ENCODE measurements at regions not wholly inside any gene's neighbourhood (a gene's known extent, or its start where the extent isn't known, plus 50 kb on each side); places are given as distances from the start of the nearest gene placed in this dataset.
"Not testable (repeated sequence)": the region's sequence is repeated elsewhere in the genome, so short reads cannot be mapped to it uniquely, and the experiment has no call there.

DNA sequence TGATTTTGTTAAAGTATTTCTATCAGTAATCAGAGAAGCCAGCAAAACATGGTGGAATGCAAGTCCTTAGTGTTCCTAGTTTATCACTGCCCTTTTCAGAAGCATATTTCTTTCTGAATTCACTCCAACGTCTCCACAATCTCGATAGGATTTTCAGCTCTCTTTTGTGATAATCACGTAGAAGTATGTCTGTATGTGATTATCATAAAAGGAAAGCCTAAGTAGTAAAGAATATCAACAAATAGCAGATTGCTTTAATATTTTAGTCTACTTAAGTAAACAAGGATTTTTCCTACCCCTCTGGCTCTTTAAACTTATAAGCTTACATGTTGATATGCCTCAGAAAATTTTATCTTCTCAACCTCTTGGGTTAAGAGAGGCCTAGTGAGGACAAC is 147.4 kb upstream of the NUDT4 start:
- Histone ChIP-seq H3K4me1 (ENCODE audit: control insufficient read depth, insufficient read depth, low read length) (no peaks in the 10 kb centered on the region), H3K9me3 (ENCODE audit: control insufficient read depth, insufficient read depth, low read length) (no peaks in the 10 kb centered on the region), H3K27ac (ENCODE audit: low read length) (no peak overlapping the region), H3K27me3 (ENCODE audit: control insufficient read depth, insufficient read depth, low read length) (no peaks in the 10 kb centered on the region), H3K36me3 (ENCODE audit: control insufficient read depth, insufficient read depth, low read length) (no peaks in the 10 kb centered on the region), H3K4me3 (ENCODE audit: low read length) (no peak overlapping the region)
- no peak for DNase-seq (ENCODE audit: low read depth, low spot score)
- WGBS (ENCODE audit: insufficient coverage, insufficient read length): no CpG with 5 or more reads among the region's 3 CpGs

DNA sequence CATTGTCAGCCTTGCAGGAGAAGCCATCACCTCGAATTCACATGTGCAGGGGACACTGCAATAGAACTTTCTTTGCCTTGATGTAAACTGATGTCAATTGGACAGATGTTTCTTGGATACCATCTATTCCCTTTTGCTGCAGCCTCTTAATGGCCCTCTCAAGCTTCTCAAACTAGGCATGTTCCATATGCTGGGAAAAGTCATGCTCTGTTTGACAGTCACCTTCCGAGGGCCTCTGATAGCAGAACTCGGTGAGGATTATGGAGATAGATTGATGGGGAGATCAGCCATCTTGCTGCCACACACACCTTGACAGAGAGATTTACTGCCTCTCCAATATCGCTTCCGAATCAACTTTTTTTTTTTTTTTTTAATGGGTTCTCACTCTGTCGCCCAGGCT is 145.8 kb upstream of the NUDT4 start:
- Histone ChIP-seq H3K36me3 (ENCODE audit: control insufficient read depth, insufficient read depth, low read length) (no peaks in the 10 kb centered on the region), H3K4me1 (ENCODE audit: control insufficient read depth, insufficient read depth, low read length) (no peaks in the 10 kb centered on the region), H3K27me3 (ENCODE audit: control insufficient read depth, insufficient read depth, low read length) (no peaks in the 10 kb centered on the region), H3K4me3 (ENCODE audit: low read length) (no peak overlapping the region), H3K9me3 (ENCODE audit: control insufficient read depth, insufficient read depth, low read length) (no peaks in the 10 kb centered on the region), H3K27ac (ENCODE audit: low read length) (no peak overlapping the region)
- DNase-seq (ENCODE audit: low read depth, low spot score): no peak
- WGBS (ENCODE audit: insufficient coverage, insufficient read length): no CpG with 5 or more reads among the region's 6 CpGs

DNA sequence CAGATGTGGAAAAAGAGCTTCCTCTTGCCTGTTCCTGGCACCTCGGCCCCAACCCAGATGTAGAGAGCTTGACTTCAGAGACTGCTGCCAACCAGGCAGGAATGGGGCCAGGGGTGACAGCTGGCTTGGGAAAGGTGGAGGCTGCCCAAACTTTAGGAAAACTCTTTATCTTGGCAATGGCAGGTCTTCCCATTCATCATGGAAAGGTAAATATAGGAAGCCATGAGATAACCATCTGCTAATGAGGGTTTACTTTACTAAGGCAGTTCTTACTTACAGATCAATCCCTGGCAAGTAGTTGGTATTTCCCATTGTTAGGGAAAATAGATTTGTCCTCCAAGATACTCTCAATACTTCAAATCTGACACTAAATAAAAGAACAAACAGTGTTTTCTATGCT is 143.1 kb upstream of the NUDT4 start:
- Histone ChIP-seq H3K27me3 (ENCODE audit: control insufficient read depth, insufficient read depth, low read length) (no peaks in the 10 kb centered on the region), H3K9me3 (ENCODE audit: control insufficient read depth, insufficient read depth, low read length) (no peaks in the 10 kb centered on the region), H3K4me3 (ENCODE audit: low read length) (no peak overlapping the region), H3K36me3 (ENCODE audit: control insufficient read depth, insufficient read depth, low read length) (no peaks in the 10 kb centered on the region), H3K27ac (ENCODE audit: low read length) (no peak overlapping the region), H3K4me1 (ENCODE audit: control insufficient read depth, insufficient read depth, low read length) (no peaks in the 10 kb centered on the region)
- no peak for DNase-seq (ENCODE audit: low read depth, low spot score)
- whole genome bisulfite sequencing (ENCODE audit: insufficient coverage, insufficient read length): no CpG with 5 or more reads among the region's 1 CpG

DNA sequence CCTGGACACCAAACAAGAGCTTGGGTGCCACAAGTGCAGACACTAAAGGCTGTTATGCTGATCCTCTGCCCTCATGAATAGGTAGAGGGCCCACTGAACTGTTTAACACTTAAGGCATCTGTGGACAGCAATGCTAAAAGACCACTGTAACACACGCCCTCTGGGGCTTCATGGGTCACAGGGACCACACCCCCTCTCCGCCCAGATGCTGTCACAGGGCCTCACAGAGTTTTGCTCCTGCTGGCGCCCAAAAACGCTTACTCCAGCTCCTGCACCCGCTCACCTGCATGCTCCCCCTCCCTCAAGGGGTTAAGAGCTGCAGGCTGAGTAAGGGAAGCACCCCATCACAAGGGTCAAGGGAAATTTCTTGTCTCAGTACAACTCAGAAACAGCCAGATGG is 141.8 kb upstream of the NUDT4 start:
- WGBS (ENCODE audit: insufficient coverage, insufficient read length): no CpG with 5 or more reads among the region's 5 CpGs

DNA sequence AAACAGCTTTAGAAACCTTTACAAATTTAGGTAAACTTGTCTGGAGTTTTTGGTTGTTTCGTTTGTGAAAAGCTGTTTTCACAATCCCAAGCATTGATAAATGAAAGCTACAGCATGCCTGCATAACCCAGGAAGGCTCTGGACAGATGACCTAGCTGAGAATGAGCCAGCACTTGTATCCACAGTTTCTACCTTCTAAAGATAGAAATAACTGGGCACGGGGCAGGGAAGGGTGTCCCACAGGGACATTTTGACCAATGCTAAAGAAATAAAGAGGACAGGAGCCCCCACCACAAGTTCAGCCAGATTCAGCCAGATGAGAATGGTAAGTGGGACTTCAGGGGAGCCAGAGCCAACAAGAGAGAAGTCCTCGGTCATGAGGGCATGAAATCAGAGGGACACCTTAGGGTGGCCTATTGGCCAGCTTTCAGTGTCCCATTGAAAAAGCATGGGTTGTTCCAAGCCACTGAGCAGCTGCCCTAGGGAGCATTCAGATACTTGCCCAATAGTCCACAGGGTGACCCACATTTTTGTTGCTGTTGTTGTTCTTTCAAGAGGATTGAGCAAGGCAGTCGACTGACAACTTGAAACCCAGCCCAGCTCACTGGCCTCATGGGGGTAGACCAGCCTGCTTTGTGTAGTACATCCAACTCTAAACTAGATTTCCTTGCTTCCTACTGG is 140.3 kb upstream of the NUDT4 start:
- Histone ChIP-seq H3K27me3 (ENCODE audit: control insufficient read depth, insufficient read depth, low read length) (no peaks in the 10 kb centered on the region), H3K4me1 (ENCODE audit: control insufficient read depth, insufficient read depth, low read length) (no peaks in the 10 kb centered on the region), H3K9me3 (ENCODE audit: control insufficient read depth, insufficient read depth, low read length) (no peaks in the 10 kb centered on the region), H3K27ac (ENCODE audit: low read length) (no peak overlapping the region), H3K36me3 (ENCODE audit: control insufficient read depth, insufficient read depth, low read length) (no peaks in the 10 kb centered on the region), H3K4me3 (ENCODE audit: low read length) (no peak overlapping the region)
- DNase-seq (ENCODE audit: low read depth, low spot score): no peak
- no CpG with 5 or more reads among the region's 4 CpGs for WGBS (ENCODE audit: insufficient coverage, insufficient read length)

More for the DNA sequence above, 141.8 kb upstream of the NUDT4 start:
- no peak for DNase-seq (ENCODE audit: low read depth, low spot score)
- Histone ChIP-seq H3K4me3 (ENCODE audit: low read length) (no peak overlapping the region), H3K36me3 (ENCODE audit: control insufficient read depth, insufficient read depth, low read length) (no peaks in the 10 kb centered on the region), H3K9me3 (ENCODE audit: control insufficient read depth, insufficient read depth, low read length) (no peaks in the 10 kb centered on the region), H3K27me3 (ENCODE audit: control insufficient read depth, insufficient read depth, low read length) (no peaks in the 10 kb centered on the region), H3K27ac (ENCODE audit: low read length) (no peak overlapping the region), H3K4me1 (ENCODE audit: control insufficient read depth, insufficient read depth, low read length) (no peaks in the 10 kb centered on the region)

DNA sequence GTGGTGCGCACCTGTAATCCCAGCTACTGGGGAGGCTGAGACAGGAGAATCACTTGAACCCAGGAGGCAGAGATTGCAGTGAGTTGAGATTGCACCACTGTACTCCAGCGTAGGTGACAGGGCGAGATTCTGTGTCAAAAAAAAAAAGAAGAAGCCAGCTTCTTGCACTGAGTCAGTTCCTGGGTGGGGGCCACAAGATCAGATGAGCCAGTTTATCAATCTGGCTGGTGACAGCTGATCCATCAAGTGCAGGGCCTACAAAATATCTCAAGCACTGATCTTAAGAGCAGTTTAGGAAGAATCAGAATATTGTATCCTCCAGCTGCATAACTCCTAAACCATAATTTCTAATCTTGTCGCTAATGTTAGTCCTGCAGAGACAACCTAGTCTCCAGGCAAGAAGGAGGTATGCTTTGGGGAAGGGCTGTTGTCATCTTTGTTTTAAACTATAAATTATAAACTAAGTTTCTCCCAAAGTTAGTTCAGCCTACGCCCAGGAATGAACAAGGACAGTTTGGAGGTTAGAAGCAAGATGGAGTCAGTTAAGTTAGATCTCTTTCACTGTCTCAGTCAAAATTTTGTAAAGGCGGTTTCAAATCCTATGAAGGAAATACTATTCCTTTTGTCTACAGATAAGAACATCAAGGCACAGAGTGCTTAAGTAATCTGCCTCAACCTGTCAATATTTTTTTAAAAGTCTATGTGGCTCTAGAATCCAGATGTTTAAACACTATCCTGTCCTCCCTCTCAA is 139.0 kb upstream of the NUDT4 start:
- H3K4me1 ChIP-seq (ENCODE audit: control insufficient read depth, insufficient read depth, low read length); DNase-seq (ENCODE audit: low read depth, low spot score); H3K27me3 ChIP-seq (ENCODE audit: control insufficient read depth, insufficient read depth, low read length); H3K27ac ChIP-seq (ENCODE audit: low read length); H3K4me3 ChIP-seq (ENCODE audit: low read length); H3K36me3 ChIP-seq (ENCODE audit: control insufficient read depth, insufficient read depth, low read length); H3K9me3 ChIP-seq (ENCODE audit: control insufficient read depth, insufficient read depth, low read length): not testable (repeated sequence)
- WGBS (ENCODE audit: insufficient coverage, insufficient read length): no CpG with 5 or more reads among the region's 6 CpGs

DNA sequence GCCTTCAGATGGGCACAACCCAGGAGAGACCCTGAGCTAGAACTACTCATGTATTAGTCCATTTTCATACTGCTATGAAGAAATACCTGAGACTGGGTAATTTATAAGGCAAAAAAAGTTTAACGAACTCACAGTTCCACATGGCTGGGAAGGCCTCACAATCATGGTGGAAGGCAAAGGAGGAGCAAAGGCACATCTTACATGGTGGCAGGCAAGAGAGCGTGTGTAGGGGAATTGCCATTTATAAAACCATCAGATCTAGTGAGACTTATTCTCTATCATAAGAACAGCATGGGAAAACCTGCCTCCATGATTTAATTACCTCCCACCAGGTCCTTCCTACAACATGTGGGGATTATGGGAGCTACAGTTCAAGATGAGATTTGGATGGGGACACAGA is 137.9 kb upstream of the NUDT4 start:
- H3K4me3 ChIP-seq (ENCODE audit: low read length); H3K9me3 ChIP-seq (ENCODE audit: control insufficient read depth, insufficient read depth, low read length); H3K4me1 ChIP-seq (ENCODE audit: control insufficient read depth, insufficient read depth, low read length); H3K27me3 ChIP-seq (ENCODE audit: control insufficient read depth, insufficient read depth, low read length); DNase-seq (ENCODE audit: low read depth, low spot score); H3K36me3 ChIP-seq (ENCODE audit: control insufficient read depth, insufficient read depth, low read length); H3K27ac ChIP-seq (ENCODE audit: low read length): not testable (repeated sequence)
- WGBS (ENCODE audit: insufficient coverage, insufficient read length): no CpG with 5 or more reads among the region's 2 CpGs

DNA sequence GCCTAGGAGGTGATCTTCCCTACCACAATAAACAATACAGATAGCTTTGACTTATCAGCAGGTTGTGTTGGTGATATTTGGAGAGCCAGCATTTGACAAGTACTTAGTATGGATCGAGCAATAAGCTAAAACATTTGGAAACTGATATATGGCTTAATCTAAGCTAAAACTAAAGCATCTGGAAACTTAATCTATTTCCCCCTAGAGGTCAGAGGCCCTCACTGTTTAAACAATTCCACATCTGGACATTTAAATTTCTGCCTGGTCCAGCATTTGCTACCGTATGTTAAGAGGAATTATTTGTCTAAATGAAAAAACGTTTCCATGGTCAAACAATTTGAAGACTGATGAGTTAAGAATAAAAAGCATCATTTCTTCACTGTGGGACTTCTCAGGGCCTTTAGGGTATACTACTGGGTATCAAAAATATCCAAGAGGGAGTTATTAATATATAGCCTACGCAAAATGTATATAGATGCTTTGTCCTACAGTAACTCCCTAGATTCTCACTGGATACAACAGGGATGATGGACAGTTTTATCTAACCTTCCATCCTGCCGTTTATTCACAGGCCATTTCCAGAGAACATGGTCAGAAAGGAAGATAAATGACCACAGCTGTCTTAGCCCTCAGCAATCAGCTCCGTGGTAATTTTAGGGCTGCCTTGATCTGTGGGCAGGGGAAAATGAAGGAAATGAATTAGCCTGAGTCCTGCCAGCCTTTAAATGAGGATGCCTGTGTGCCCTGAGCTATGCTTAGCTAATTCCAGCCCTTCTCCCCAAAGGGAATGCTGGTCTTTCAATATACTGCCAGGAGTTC is 135.4 kb upstream of the NUDT4 start:
- no peak for DNase-seq (ENCODE audit: low read depth, low spot score)
- no peaks in the 10 kb centered on the region for H3K36me3 ChIP-seq (ENCODE audit: control insufficient read depth, insufficient read depth, low read length)
- no CpG with 5 or more reads among the region's 6 CpGs for WGBS (ENCODE audit: insufficient coverage, insufficient read length)
- no peaks in the 10 kb centered on the region for H3K27me3 ChIP-seq (ENCODE audit: control insufficient read depth, insufficient read depth, low read length)
- no peak overlapping the region for H3K27ac ChIP-seq (ENCODE audit: low read length)
- H3K4me1 ChIP-seq (ENCODE audit: control insufficient read depth, insufficient read depth, low read length): no peaks in the 10 kb centered on the region
- no peak overlapping the region for H3K4me3 ChIP-seq (ENCODE audit: low read length)
- H3K9me3 ChIP-seq (ENCODE audit: control insufficient read depth, insufficient read depth, low read length): no peaks in the 10 kb centered on the region

DNA sequence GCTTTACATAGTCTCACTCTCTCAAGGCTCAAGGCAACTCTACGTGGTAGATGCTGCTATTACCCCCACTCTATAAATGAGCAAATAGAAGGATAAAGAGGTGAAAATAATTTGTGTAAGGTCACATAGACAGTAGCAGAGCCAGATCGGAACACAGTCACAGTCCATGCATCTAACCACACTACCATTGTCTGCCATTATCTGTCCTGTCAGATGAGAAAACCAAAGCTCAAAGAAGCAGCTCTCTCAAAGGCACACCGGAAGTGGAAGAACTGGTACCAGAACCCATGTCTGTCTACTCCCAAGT is 134.4 kb upstream of the NUDT4 start:
- no peaks in the 10 kb centered on the region for H3K9me3 ChIP-seq (ENCODE audit: control insufficient read depth, insufficient read depth, low read length)
- no peak for DNase-seq (ENCODE audit: low read depth, low spot score)
- no peak overlapping the region for H3K27ac ChIP-seq (ENCODE audit: low read length)
- WGBS (ENCODE audit: insufficient coverage, insufficient read length): no CpG with 5 or more reads among the region's 3 CpGs
- H3K36me3 ChIP-seq (ENCODE audit: control insufficient read depth, insufficient read depth, low read length): no peaks in the 10 kb centered on the region
- no peaks in the 10 kb centered on the region for H3K27me3 ChIP-seq (ENCODE audit: control insufficient read depth, insufficient read depth, low read length)
- no peak overlapping the region for H3K4me3 ChIP-seq (ENCODE audit: low read length)
- no peaks in the 10 kb centered on the region for H3K4me1 ChIP-seq (ENCODE audit: control insufficient read depth, insufficient read depth, low read length)

DNA sequence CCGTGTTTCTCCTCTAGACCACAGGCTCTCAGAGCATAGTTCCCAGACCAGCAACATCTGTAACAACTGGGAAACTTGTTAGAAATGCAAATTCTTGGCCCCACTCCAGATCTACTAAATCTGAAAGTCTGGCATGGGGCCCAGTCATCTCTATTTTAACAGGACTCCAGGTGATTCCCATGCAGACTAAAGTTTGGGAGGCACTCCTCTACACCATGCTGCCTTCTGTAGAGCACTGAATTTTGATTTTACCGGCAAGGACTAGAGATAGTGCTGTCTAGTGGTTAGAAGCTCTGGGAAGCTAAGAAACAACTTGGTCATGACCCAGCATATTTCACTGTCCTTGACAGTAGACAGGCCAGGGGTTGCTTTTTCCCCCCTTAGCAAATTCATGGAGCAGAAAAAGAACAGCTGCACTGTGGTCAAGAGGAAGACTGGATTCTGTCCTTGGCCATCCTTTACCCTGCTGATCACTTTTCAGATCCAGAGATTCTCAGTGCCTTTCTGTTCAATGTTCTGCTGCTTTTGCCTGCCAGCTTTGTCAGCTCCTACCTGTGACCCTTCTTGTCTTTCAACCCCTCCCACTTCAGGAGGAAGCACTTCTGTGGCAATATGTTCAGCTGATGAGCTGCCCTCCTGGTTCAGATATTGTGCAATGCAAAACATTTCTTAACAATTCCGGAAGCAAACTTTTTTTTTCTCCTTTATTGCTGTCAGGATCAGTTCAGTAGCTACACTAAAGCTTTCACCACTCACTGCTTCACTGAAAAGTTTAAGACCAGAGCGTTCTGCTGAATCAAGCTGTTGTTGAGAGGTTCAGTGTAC is 133.8 kb upstream of the NUDT4 start:
- no peak overlapping the region for H3K4me3 ChIP-seq (ENCODE audit: low read length)
- no peaks in the 10 kb centered on the region for H3K36me3 ChIP-seq (ENCODE audit: control insufficient read depth, insufficient read depth, low read length)
- H3K4me1 ChIP-seq (ENCODE audit: control insufficient read depth, insufficient read depth, low read length): no peaks in the 10 kb centered on the region
- no CpG with 5 or more reads among the region's 4 CpGs for WGBS (ENCODE audit: insufficient coverage, insufficient read length)
- no peaks in the 10 kb centered on the region for H3K9me3 ChIP-seq (ENCODE audit: control insufficient read depth, insufficient read depth, low read length)
- no peak for DNase-seq (ENCODE audit: low read depth, low spot score)
- no peaks in the 10 kb centered on the region for H3K27me3 ChIP-seq (ENCODE audit: control insufficient read depth, insufficient read depth, low read length)
- H3K27ac ChIP-seq (ENCODE audit: low read length): no peak overlapping the region

Measured in iPS DF 6.9 (cell line).